Stimulated activated CD4-positive, alpha-beta T cell treated with anti-CD3 and anti-CD28 coated beads, Interleukin-4, amount 100 ng/mL, for 1 hour (primary cell): ENCODE measurements at regions not wholly inside any gene's neighbourhood (a gene's known extent, or its start where the extent isn't known, plus 50 kb on each side); places are given as distances from the start of the nearest gene placed in this dataset.
"Not testable (repeated sequence)": the region's sequence is repeated elsewhere in the genome, so short reads cannot be mapped to it uniquely, and the experiment has no call there.

Experiments
- DNase-seq: peaks from one replicate; pipeline ENCODE4 v3.0.0-alpha.2; 2020

DNA sequence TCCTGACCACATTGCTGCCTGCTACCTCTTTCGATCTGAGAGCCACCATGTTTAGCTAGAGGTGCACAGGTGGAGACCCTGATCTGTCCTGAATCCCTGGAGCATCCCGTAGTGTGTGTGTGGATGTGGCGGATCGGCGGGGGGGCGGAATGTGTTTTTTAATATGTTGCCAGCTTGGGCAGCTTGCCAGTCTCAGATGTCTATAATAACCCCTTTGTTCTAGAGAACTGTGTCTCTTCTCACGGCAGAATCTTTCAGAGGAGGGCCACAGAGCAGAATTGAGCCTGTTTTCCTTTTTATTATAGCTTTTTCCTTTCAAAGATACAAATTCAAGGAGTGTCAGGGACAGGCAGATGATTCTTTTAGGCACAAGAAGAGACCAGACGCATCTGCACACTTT lies 934.1 kb upstream of the KLHL29 start:
- no peak for DNase-seq

DNA sequence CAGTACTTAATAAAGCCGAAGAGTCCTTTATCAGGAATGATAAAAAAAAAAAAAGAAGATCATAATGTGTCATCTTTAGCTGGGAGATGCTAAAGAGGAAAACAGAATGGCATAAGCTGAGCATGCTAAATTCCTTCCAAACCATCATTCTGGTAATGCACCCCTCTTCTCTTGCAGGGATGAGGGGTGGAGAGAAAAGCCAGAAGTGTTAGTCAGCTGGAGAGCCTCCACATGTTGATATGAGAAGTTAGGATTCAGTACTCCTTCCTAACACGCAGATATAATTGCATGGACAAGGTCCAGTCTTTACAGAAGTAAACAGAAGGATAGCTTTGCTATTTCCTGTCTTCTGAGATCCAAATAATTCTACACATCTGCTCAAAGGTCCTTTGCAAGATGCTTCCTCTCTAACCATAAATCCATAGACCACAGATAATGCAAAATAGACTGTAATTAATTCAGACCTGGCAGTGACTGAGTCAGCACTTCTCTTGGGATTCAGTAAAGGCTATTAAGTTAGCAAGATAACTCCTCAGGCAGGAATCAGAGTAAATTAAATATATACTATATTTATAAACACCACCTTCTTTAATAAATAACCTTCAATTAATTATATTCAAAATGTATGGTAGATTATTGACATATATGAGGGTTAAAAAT lies 930.0 kb upstream of the KLHL29 start:
- no peak for DNase-seq

DNA sequence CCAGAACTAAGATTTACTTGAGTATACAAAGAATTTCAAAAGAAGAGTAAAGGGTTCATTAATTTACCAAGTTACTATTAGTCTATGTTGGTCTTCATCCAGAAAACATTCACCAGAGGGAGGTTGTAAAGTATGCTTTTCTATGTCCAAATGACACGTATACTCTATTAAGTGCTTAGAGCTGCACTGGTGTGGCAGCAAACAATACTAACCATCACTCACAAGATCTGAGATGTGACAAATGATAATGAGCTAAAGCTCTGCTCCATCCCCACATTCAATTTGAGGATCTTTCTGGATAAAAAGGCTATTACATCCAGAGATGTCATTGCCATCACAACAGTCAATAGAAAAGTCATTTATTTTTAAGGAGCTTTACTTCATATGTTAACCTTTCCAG lies 926.5 kb upstream of the KLHL29 start:
- DNase-seq, result no peak

DNA sequence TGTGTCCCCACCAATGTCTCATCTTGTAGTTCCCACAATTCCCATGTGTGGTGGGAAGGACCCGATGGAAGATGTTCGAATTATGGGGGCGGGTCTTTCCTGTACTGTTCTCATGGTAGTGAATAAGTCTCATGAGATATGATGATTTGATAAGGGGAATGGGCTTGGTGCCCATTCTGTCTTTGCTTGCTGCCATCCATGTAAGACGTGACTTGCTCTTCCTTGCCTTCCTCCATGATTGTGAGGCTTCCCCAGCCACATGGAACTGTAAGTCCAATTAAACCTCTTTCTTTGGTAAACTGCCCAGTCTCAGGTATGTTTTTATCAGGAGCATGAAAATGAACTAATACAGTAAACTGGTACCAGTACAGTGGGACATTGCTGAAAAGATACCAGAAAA lies 909.9 kb upstream of the KLHL29 start:
- not testable (repeated sequence) for DNase-seq

DNA sequence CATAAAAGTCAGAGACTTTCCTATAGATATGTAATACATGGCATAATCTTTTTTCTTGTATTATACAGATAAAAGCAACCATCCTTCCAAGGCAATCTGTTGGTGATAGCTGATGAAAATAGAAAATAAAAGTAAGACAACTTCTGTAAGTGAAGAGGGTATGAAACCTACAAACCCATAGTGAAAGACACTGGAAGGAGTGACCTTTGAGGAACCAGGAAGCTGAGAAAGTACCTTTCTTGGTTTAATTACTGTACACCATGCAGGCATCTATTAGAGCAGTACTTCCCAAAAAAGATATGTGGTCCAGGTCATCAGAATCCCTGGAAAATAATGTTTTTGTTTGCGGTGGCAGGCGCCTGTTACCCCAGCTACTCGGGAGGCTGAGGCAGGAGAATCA lies 906.6 kb upstream of the KLHL29 start:
- no peak for DNase-seq

DNA sequence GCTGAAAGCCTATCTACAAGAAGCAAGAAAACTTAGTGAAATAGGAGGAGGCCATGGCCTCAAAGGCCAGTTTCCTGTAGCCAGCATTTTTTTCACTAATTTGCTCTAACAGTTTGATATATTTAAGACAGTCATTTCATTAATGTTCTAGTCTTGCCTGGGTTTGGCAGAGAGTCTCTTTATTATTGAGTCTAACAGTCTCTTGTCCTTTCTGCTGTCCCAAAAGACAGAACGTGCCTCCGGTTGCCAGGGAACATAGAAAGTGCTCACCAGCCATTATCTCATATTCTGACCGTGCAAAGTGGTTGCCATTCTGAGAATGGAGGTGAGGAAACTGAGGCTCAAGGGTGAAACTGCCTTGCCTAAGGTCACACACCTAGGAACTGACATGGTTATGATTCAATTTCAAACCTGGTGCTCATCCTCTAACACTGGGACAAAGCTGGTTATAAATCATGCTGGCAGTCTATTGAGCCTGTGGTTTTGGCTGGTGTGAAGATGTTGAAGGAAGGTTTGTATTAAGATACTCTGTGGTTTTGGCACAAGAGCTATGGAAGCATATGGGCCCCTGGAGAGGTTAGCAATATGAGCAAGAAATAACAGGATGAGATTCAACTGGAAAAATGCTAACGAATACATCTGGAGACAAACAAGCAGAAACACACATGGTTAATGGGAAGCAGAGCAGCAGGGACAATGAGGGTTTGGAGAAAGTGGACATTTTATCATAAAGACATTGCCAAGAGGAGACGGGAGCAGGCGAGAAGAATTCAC lies 903.3 kb upstream of the KLHL29 start:
- no peak for DNase-seq

DNA sequence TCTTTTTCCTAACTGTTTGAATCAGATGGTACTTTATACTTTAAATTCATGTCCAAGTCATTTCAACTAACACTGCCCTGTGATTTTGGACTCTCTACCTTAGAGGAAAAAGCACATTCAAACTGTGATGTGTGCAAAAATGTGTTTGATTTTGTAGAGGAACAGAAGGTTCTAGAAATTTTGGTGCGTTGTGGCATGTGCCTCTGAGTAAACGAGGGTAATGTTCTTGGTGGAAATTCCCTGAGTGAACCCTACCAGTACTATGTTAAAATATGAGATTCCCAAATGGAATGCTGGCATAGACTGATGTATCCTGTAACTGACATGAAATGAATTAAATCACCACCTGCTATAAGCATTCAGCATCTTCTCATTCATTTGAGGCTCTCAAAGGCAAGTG lies 901.9 kb upstream of the KLHL29 start:
- no peak for DNase-seq

DNA sequence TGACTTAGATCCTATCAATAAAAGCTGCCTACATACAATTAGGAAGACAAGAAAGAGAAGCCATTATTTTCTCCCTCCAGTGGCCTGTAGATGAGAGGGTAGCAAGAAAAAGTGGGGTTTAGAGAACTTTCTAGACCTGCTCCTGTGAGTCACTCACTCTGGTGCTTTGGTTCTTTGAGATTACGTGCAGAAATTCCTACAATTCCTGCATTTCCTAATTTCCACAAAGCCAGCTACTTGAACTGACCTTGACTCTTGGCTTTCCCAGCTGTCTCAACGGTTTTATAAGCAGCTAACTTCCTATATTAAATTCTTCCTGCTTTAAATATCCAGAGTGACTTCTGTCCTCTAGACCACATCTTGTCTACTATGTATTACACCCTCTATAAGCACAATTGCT lies 899.5 kb upstream of the KLHL29 start:
- no peak for DNase-seq

DNA sequence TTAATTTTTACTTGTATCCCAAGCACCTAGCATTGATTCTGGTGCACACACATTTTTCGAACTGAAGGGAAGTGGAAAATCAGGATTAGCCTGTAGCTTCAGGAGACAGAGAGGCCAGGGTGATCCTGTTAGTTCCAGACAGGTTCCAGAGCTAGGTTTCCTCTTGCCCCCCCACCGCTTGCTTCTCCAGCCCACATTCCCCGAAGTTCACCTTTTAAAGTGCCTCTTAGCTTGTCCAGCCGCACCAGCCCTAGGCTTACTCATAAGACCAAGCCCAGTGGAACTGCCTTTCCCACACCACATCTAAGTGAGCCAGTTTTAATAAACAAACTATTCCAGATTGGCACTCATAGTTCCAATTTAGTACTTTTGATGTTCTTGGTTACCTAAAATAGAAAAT lies 898.6 kb upstream of the KLHL29 start:
- no peak for DNase-seq

DNA sequence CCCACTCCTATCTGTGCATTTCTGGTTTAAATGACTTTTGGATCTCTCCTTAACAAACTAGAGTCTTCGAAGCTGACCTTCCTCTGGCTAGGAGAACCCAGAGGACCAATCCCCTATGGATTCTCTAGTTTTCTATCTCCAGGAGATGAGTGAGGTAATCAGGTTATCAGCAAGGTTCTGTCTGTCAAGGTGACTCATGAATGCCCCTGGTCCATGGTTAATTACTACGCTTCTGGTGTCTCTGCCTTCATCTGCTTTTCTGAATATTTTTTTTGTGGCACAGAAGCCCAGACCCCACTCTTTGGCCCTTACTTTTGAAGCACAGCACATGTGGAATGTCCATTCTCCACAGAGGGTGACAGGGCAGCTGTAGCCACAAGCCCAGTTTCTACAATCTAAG lies 897.9 kb upstream of the KLHL29 start:
- no peak for DNase-seq

DNA sequence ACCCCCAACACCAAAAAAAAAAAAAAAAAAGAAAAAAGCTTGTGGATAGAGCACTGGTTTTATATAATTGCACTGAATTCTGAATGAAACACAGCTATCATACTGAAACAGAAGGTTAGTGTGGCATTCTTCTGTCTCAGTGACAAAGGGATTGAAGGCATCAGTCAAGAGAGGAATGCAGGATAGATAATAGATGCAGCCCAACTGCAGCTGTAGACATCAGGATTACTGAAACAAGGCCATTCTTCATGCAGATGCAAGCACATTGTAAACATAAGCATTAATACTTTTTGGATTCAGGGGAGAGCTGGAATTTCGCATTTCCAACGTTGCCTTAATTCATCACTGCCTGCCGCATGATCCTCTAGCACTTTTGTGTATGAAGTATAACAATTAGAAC lies 897.4 kb upstream of the KLHL29 start:
- no peak for DNase-seq

DNA sequence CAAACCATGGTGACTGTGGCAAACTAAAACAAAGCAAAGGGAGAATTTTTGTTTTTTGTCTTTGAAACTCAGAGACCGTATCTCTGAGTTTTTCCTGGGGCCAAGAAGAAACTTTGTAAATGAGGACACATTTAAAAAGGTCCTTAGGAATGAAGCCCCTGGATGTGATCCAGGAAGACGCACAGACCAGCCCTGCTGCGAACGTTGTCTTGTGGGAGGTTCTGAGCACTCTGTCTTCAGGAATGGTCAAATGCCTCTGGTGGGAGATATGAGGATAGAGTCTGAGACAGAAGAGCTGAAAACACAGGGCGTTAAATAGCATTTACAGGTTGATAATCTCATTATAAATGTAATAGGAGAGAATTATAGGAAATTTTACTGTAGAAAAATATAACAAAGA lies 893.5 kb upstream of the KLHL29 start:
- DNase-seq, result no peak

DNA sequence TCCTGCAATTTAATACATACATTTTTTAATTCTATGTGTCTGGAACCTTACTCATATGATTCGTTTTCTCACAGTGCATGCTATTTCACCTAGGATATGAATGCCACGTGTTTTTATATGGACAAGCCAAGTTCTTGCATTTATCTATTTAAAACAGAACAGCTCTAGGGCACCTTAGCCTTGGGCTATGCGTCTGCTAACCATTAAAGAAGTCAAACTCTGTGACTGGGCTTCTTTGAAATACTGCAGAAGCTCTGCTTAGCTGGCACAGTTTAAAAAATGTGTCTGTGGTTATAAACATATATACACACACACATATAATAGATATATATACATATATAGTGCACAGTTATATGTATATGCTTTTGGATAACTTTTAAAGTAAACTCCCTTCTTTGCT lies 890.8 kb upstream of the KLHL29 start:
- no peak for DNase-seq

DNA sequence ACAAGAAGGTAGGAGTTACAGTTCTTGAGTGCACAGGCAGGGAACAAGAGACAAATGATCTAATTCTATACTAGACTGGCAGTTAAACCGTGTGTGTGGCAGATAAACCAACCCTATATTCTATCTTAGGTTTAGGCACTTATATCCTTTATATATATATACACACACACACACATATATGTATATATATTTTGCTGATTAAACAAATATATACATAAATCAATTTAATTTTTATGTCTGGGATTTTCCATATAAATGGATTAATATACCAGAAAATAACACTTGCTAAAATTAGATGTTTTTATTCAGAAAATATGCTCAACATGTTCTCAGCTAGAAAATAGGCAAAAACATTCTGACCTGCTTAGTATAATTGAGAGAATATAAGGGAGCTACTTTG lies 887.9 kb upstream of the KLHL29 start:
- no peak for DNase-seq

DNA sequence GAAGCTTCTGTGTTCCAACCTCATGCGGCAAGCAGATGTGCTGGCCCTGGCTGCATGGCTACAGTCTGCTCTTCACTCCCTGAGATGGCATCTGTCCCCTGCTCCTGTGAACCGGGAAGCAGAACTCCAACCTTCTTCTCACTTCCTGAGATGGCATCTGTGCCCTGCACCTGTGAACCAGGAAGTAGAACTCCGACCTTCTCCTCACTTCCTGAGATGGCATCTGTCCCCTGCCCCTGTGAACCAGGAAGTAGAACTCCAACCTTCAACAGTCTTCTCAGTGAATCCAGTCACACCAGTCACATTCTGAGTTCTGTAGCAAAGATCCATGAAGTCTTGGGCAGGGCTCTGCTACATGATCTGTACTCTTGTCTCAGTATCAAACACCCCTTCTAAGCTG lies 887.2 kb upstream of the KLHL29 start:
- no peak for DNase-seq

DNA sequence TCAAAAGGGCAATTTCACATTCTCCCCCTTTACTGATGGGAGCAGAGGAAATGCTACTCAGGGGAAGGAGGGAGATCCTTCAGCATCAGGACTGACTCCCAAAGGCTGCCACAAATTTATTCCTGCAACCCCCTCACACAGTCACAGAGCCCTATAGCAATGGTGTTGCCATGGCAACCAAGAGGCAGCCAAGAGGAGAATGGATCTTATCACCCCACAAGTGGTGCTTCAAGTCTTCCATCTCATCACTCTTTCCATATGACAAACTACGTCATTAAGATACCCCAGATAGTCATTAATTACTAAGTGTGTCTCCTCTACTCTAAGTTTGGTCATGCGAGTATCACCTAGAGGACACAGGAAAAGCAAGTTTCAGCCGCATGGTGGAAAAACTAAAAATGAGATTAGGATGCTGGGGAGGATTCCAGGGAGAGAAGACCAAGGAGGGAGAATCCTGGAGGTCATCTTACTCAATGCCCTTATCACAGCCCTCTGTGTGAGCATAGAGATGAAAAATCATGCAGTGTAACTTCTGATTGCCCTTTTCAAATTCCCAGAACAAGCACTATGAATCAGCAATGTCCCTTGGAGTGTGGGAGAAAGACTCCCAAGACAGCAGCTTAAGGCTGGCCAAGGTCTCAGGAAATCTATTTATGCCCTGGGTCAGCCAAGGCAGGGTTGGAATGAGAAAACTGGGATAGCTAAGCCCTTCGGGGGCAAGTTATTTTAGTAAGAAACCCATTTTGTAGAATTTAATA lies 885.7 kb upstream of the KLHL29 start:
- no peak for DNase-seq

DNA sequence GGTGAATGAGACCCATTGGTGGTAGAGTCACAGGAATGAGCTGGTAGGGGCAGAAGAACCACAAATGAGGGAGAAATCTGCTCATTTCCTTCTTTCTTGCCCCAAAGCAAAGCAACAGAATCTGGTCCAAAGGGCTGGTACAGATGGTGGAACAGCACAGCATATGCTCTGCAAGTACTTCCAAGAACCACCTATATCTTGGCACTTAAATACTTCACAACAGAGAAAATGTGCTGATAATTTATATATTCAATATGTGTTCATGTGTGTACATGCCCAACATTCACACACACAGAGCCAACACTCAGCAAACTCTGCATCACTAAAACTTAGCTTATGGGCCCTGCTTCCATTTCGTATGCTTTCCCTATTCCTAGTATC lies 884.4 kb upstream of the KLHL29 start:
- DNase-seq, result no peak

DNA sequence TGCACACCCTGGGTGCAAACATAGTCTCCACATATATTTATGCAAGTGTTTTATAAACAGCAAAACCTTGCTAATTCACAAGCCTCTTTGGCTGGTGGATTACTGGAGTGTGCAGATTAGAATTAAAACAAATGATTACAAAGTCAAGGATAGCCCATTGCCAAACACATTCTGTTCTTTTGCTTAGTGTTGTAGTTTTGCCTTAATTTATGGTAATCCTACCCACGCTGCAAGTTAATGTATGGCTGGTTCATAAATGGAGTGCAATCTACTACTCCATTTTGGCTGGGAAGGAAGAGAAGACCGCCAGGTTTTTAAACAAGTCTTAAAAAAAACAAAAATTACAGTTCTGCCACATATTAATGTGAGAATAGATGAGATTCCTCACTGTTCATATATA lies 883.1 kb upstream of the KLHL29 start:
- no peak for DNase-seq

DNA sequence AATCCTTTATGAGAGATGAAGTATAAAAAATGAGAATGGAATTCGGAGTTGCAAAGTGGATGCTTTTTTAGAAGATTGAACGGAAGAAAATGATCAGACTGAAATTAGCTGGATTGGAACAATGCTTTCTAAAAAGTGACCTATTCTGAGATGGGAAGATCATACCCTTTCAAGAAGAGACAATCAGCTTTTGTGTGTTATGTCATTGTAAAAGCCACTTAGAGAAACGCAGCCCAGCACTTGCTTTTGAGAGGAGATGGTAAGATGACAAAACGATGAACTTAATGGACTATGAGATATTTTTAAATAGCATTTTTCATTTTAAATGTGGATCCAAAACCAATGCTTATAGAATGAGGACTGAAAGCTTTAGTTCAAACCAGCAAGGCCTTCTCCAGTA lies 871.4 kb upstream of the KLHL29 start:
- no peak for DNase-seq

DNA sequence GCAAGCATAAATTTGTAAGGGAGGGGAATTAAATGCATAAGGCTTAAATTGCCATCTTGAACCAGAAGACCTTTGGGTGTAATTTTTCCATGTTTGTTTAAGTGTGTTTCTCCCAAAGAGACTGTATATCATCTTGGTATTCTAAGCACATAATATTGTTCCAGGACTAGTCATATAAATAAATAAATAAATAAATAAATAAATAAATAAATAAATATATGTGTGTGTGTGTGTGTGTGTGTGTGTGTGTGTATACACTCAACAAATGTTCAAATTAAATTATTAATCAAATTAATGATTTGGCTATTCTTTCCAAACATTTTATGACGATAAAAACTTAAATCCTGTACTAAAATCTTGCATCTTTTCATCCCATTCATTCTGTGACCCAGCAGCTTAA lies 867.8 kb upstream of the KLHL29 start:
- no peak for DNase-seq

DNA sequence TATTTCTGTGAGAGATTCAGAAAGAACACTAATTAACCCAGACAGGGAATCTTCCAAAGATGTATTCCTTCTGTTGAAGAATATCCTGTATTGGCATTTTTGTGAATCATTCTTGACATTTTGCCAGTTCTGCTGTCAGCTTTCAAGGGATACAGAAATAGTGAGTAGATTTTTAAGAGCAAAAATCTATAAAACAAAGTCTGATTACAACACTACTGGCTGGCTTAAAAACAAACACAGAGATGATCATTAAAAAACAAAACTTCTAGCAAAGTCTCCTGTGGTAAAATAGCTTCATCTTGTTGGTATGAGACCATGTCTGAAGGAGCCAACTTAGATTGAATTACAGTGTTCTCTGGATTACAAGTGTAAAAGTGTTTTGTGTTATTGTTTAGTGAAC lies 866.3 kb upstream of the KLHL29 start:
- DNase-seq, result no peak

DNA sequence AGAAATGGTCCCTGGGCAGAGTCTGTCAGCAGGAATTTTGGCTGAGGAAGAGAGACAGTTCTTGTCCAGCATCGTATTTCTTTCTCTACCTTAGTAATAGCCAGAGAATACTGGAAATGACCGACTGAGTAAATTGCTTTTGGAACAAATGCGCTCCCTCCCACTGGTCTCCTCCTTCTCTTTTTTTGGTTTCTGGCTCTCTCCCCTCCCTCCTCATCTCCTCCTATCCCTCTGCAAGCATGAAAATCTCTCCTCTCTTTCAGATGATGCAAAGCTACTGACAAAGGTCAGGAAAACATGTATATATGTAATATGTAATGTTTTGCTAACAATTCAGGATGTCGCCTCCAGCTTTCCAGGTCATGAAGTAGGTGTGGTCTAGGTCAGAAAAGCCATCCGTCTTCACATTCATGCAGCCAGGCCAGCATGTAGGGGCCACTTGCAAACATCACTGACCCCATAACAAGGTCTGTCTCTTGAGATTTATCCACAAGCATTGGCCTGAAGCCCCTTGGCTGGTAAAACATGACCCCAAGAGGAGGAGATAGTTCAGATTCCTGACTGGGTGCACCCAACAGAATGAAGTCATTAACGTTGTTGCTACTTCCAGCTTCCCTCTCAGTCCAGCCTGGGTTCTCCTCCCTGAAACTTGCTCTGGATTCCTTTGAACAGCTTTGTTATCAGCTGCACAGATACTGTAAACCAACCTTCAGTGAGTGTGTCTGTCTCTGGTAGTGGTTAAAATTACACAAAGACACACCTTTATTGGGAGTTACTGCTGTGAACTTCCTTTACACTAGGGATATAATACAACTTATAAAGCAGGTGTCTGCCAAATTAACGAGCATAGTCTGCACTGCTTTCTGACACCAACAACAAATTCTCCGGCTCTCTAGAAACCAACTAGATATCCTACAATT lies 864.4 kb upstream of the KLHL29 start:
- DNase-seq, result no peak

DNA sequence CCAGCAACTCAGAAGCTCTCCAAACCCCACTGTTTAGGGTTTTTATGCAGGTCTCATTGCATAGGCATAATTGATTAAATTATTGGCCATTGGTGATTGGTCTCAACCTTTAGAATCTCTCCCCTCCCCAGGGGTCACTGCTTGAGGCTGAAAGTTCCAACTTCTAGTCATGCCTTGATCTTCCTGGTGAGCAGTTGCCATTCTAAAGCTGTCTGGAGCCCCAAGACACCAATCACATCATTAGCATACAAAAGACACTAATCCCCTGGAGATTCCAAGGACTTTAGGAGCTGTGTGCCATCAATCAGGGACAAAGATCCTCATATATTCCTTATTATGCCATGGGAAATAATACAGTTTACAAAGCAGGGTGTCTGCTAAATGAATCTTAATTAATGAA lies 863.4 kb upstream of the KLHL29 start:
- DNase-seq, result no peak
